SK-N-MC (cell line): ENCODE measurements at regions not wholly inside any gene's neighbourhood (a gene's known extent, or its start where the extent isn't known, plus 50 kb on each side); places are given as distances from the start of the nearest gene placed in this dataset.

Experiments
- EZH2 ChIP-seq: fragments of 200-600 bp; sonication (generic); IDR thresholded peaks from one replicate; pipeline ENCODE4 v1.6.1; 2017; ENCODE audit warnings: antibody characterized with exemption
- FOXP2 ChIP-seq: optimal IDR thresholded peaks from 2 replicates; pipeline ENCODE3; 2011; ENCODE audit warnings: mild to moderate bottlenecking, moderate library complexity; ENCODE audit not compliant: insufficient read depth; ENCODE audit errors: extremely low read length, control extremely low read depth
- POLR2AphosphoS5 ChIP-seq: IDR thresholded peaks from 2 replicates; pipeline ENCODE4 v1.6.1; 2012; ENCODE audit warnings: mild to moderate bottlenecking, low read depth, low read length, borderline replicate concordance

DNA sequence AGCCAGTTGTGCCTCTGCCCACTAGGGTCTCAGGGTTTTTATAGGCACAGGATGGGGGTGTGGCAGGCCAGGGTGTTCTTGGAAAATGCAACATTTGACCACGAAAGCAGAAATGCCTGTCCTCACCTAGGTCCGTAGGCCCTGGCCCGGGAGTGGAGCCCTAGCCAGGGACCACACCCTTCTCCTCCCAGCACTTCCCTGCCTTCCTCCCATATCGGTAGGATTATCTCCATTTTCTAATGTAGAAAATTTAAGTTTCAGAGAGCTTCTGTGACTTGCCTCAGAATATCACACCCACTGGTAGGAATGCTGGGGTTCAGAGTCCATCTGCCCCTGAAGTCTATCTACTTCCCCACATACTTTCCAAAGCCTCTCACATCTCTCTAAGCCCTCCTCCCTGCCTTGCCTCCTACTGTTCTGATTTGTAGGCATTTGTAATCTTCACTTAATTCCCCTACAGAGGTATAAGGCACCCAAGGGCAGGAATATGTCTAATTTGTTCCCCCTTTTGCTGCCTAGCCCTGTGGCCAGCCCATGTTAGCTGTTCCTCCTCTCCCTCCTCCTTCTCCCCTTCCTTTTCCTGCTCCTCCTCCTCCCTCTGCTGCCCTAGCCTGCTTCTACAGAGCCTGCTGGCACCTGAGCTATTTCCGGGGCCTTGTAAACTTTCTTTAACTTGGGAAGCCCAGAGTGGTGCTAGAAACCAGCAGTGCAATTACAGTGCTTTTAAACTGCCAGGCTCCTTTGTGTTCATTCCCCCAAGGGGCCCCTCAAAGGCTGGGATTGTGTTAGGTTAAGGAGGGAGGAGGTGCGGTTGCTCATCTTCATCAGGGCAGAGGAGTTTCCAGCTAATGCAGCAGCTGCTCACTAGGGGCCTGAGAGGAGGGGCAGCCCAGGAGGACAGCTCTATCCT is 71.1 kb downstream of the MRPL46 start:
- TF ChIP-seq EZH2 (no peak), POLR2AphosphoS5 (no peak), FOXP2 (no peak)
